Ishikawa (cell line): ENCODE measurements at regions not wholly inside any gene's neighbourhood (a gene's known extent, or its start where the extent isn't known, plus 50 kb on each side); places are given as distances from the start of the nearest gene placed in this dataset.

Experiments
- CREB1 ChIP-seq: IDR thresholded peaks from 2 replicates; pipeline ENCODE4 v1.6.1; 2012; ENCODE audit warnings: low read depth
- EP300 ChIP-seq: IDR thresholded peaks from 2 replicates; pipeline ENCODE4 v1.6.1; 2012; ENCODE audit warnings: borderline replicate concordance
- NFIC ChIP-seq: IDR thresholded peaks from 2 replicates; pipeline ENCODE4 v1.6.1; 2012
- RAD21 ChIP-seq: IDR thresholded peaks from 2 replicates; pipeline ENCODE4 v1.6.1; 2012; ENCODE audit warnings: low read depth
- TAF1 ChIP-seq: IDR thresholded peaks from 2 replicates; pipeline ENCODE4 v1.6.1; 2012; ENCODE audit warnings: low read depth, mild to moderate bottlenecking
- YY1 ChIP-seq: IDR thresholded peaks from 2 replicates; pipeline ENCODE4 v1.6.1; 2012; ENCODE audit warnings: low read depth
- TF ChIP-seq, protein P1 (sequence below): IDR thresholded peaks from 2 replicates; pipeline ENCODE4 v1.6.1; 2012
- TF ChIP-seq, protein P2 (sequence below): IDR thresholded peaks from 2 replicates; pipeline ENCODE4 v1.6.1; 2012; ENCODE audit warnings: low read depth, mild to moderate bottlenecking

DNA sequence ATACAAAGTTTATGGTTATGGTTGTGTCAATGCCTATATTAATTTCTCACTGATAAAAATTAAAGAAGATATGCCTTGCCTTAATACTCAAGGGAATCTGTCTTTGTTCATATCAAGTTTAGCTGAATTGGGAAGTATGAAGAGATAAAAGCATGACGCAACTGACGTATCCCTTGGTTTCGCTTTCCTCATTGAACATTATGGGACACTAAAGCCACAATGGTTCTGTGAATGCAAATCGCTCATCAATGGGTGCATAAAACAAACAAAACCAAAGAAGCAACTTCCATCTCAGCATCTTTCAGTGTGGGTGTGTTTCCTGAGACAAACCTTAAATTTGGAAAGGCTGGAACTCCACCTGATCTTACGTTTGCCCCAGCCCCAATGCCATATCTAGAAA is 108.2 kb downstream of the NPIPB5 start:
- TF ChIP-seq RAD21 (no peak), TAF1 (no peak), CREB1 (no peak), YY1 (no peak), NFIC (no peak), EP300 (no peak)
- TF ChIP-seq, protein P1, sequence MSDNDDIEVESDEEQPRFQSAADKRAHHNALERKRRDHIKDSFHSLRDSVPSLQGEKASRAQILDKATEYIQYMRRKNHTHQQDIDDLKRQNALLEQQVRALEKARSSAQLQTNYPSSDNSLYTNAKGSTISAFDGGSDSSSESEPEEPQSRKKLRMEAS = no peak
- TF ChIP-seq, protein P2, sequence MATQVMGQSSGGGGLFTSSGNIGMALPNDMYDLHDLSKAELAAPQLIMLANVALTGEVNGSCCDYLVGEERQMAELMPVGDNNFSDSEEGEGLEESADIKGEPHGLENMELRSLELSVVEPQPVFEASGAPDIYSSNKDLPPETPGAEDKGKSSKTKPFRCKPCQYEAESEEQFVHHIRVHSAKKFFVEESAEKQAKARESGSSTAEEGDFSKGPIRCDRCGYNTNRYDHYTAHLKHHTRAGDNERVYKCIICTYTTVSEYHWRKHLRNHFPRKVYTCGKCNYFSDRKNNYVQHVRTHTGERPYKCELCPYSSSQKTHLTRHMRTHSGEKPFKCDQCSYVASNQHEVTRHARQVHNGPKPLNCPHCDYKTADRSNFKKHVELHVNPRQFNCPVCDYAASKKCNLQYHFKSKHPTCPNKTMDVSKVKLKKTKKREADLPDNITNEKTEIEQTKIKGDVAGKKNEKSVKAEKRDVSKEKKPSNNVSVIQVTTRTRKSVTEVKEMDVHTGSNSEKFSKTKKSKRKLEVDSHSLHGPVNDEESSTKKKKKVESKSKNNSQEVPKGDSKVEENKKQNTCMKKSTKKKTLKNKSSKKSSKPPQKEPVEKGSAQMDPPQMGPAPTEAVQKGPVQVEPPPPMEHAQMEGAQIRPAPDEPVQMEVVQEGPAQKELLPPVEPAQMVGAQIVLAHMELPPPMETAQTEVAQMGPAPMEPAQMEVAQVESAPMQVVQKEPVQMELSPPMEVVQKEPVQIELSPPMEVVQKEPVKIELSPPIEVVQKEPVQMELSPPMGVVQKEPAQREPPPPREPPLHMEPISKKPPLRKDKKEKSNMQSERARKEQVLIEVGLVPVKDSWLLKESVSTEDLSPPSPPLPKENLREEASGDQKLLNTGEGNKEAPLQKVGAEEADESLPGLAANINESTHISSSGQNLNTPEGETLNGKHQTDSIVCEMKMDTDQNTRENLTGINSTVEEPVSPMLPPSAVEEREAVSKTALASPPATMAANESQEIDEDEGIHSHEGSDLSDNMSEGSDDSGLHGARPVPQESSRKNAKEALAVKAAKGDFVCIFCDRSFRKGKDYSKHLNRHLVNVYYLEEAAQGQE = no peak
